ENCODE measurements at regions not wholly inside any gene's neighbourhood (a gene's known extent, or its start where the extent isn't known, plus 50 kb on each side); places are given as distances from the start of the nearest gene placed in this dataset.

- no peak overlapping the region for H3K4me3 Mint-ChIP-seq (ENCODE audit: unreplicated experiment)
- H3K9me3 Mint-ChIP-seq (ENCODE audit: low read depth), result no peaks in the 10 kb centered on the region
- TF ChIP-seq CTCF (IDR thresholded peaks at IDR 0.05), result no peak
- H3K27me3 Mint-ChIP-seq (ENCODE audit: low read depth), result peaks cover 5% of the 10 kb centered on the region
- no peak overlapping the region for H3K27ac Mint-ChIP-seq (ENCODE audit: unreplicated experiment)
- DNase-seq (ENCODE audit: low spot score), result no peak
- H3K36me3 Mint-ChIP-seq (ENCODE audit: low read depth), result no peaks in the 10 kb centered on the region
- H3K4me1 Mint-ChIP-seq (ENCODE audit: low read depth), result no peaks in the 10 kb centered on the region
These were observed 122.5 kb upstream of the TMEM161B start for GRCh38 chr5:88391116-88391515.

- DNase-seq (ENCODE audit: low spot score), result no peak
- Mint-ChIP-seq H3K4me1 (ENCODE audit: low read depth) (no peaks in the 10 kb centered on the region), H3K4me3 (ENCODE audit: unreplicated experiment) (no peak overlapping the region), H3K9me3 (ENCODE audit: low read depth) (no peaks in the 10 kb centered on the region), H3K27me3 (ENCODE audit: low read depth) (peaks cover 5% of the 10 kb centered on the region), H3K36me3 (ENCODE audit: low read depth) (no peaks in the 10 kb centered on the region), H3K27ac (ENCODE audit: unreplicated experiment) (no peak overlapping the region)
- no peak for TF ChIP-seq CTCF (IDR thresholded peaks at IDR 0.05)
These were observed 121.8 kb upstream of the TMEM161B start for GRCh38 chr5:88390481-88390880.

- TF ChIP-seq CTCF (IDR thresholded peaks at IDR 0.05), result no peak
- DNase-seq (ENCODE audit: low spot score), result no peak
- no peaks in the 10 kb centered on the region for H3K36me3 Mint-ChIP-seq (ENCODE audit: low read depth)
- no peak overlapping the region for H3K27ac Mint-ChIP-seq (ENCODE audit: unreplicated experiment)
- H3K9me3 Mint-ChIP-seq (ENCODE audit: low read depth), result no peaks in the 10 kb centered on the region
- peaks cover 5% of the 10 kb centered on the region for H3K27me3 Mint-ChIP-seq (ENCODE audit: low read depth)
- H3K4me3 Mint-ChIP-seq (ENCODE audit: unreplicated experiment), result no peak overlapping the region
- H3K4me1 Mint-ChIP-seq (ENCODE audit: low read depth), result no peaks in the 10 kb centered on the region
These were observed 121.4 kb upstream of the TMEM161B start for GRCh38 chr5:88390096-88390441.

GRCh38 chr5:88389338-88390095 is 120.9 kb upstream of the TMEM161B start:
- TF ChIP-seq CTCF (IDR thresholded peaks at IDR 0.05), result no peak
- Mint-ChIP-seq H3K9me3 (ENCODE audit: low read depth) (no peaks in the 10 kb centered on the region), H3K27ac (ENCODE audit: unreplicated experiment) (no peak overlapping the region), H3K36me3 (ENCODE audit: low read depth) (no peaks in the 10 kb centered on the region), H3K4me3 (ENCODE audit: unreplicated experiment) (no peak overlapping the region), H3K27me3 (ENCODE audit: low read depth) (peaks cover 5% of the 10 kb centered on the region), H3K4me1 (ENCODE audit: low read depth) (no peaks in the 10 kb centered on the region)
- DNase-seq (ENCODE audit: low spot score), result no peak

- H3K4me3 Mint-ChIP-seq (ENCODE audit: unreplicated experiment), result no peak overlapping the region
- no peaks in the 10 kb centered on the region for H3K36me3 Mint-ChIP-seq (ENCODE audit: low read depth)
- TF ChIP-seq CTCF (IDR thresholded peaks at IDR 0.05), result no peak
- H3K4me1 Mint-ChIP-seq (ENCODE audit: low read depth), result no peaks in the 10 kb centered on the region
- H3K27ac Mint-ChIP-seq (ENCODE audit: unreplicated experiment), result no peak overlapping the region
- H3K27me3 Mint-ChIP-seq (ENCODE audit: low read depth), result peaks cover 5% of the 10 kb centered on the region
- no peaks in the 10 kb centered on the region for H3K9me3 Mint-ChIP-seq (ENCODE audit: low read depth)
- no peak for DNase-seq (ENCODE audit: low spot score)
These were observed 120.1 kb upstream of the TMEM161B start for GRCh38 chr5:88388476-88389337.
